Stimulated activated CD4-positive, alpha-beta T cell treated with anti-CD3 and anti-CD28 coated beads, TNF-alpha, amount 100 ng/mL, for 24 hours (primary cell): ENCODE measurements at regions not wholly inside any gene's neighbourhood (a gene's known extent, or its start where the extent isn't known, plus 50 kb on each side); places are given as distances from the start of the nearest gene placed in this dataset.

Source experiments
- DNase-seq, 3 experiments: peaks; one replicate each; pipeline ENCODE4 v3.0.0-alpha.2; 2020; ENCODE audit warnings: low read depth in 3 of 3

GRCh38 chr18:25646971-25647370, 295.0 kb upstream of the ZNF521 start:
- DNase-seq = no peak

DNA sequence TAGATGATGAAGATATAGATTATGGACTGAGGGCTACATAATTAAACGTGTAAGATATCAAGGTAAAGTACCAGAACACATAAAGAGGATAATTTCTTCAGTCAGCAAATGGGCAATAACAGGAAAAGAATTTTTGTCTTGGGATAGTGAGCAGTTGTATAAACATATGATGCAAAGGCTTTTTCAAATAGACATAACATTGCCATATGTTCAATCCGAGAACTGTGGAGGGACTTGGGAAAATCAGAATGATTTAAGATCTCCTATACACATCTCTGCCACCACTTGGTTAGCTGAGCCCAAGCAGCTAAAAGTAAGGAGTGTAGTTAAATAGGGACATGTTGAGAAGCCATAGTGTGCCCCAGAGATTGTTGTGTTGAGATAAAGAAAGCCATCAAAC, 287.6 kb upstream of the ZNF521 start:
- DNase-seq = no peak

DNA sequence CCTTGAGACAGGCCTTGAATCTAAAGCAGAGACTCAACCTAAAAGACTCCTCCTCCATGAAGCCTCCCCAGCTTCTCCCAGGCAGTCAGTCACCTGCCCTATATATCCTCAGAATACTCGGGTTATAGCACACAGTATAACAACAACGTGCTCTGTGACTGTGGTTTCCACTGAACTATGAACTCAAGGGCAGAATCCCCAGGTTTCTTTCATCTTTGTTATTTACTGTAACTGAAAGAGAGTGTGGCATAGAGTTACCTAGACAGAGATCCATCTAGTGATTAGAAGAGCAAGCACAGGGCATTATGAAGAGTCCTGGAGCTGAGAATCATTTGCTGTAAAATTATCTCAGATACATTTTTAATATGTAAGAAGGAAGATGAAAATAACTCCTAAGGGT, 281.6 kb upstream of the ZNF521 start:
- DNase-seq = no peak

GRCh38 chr18:25630682-25631081, 278.7 kb upstream of the ZNF521 start:
- no peak for DNase-seq

DNA sequence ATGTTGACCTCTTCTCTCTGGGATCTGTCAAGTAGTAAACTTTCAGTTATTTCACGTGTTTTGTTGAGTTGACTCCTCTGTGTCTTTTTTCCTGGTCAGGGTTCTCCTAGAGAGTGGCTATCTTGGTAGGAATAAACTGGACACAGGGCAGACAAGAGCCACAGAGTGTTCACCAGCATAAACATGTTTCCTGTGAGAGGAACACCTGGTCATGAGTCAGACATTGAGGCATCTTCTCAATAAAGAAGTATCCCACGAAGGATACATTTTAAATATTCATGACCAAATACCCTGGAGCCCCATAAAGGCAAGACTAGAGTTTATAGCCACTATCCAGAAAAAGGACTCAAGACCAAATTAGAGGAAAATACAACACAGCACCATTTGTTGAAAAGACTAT, 269.7 kb upstream of the ZNF521 start:
- no peak for DNase-seq

DNA sequence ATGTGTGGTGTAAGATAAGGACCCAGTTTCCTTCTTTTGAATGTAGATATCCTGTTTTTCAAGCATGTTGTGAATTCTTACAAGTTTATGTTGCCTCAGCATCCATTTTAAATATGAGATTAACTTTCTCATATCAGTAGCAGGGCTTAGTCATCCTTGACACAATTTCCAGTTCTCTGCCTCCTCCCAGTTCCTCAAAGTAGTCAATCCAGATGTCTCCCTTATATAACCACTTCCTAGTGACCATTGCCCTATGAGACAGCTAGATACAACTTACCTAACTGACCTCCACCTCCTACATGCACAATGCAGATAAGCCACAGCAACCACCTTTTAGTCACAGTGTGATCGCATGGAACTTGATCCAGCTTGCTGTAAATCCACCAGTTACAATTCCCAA, 269.2 kb upstream of the ZNF521 start:
- DNase-seq = no peak

DNA sequence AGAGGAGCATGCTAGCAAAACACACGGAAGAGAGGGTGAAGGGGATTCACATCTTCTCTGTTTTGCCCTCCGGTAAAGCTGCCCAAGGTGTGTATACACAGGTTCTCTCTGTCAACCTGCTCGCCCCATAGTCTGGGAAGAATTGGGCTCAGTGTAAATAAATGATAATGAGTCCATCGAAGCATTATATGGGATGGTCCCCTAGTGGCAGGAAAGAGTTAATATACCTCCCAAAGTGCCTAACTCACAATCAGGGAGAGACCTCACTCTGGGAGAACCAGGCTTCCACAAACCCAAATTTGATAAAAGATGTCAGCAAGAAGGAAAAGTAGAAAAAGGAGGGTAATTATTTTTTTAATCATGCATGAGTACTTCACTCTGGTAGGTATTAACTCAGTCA, 262.2 kb upstream of the ZNF521 start:
- DNase-seq = no peak

DNA sequence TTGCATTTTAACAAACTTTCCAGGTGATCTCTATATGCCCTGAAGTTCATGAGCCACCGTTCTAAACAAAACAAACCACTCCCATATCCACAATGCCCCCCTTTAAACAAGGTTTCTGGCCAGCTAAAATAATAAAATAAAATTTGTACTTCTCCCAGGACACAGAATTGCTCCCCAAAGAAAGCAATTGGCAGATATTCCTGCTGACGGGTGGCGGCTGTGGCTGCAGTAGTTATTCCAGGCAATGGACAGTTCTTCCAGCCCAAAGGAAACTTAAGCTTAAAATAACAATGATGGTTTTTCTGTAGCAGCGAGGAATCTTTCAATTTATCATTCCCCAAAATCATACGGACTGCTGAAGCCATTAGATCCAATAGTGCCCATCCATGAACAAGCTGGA, 260.5 kb upstream of the ZNF521 start:
- DNase-seq = no peak

DNA sequence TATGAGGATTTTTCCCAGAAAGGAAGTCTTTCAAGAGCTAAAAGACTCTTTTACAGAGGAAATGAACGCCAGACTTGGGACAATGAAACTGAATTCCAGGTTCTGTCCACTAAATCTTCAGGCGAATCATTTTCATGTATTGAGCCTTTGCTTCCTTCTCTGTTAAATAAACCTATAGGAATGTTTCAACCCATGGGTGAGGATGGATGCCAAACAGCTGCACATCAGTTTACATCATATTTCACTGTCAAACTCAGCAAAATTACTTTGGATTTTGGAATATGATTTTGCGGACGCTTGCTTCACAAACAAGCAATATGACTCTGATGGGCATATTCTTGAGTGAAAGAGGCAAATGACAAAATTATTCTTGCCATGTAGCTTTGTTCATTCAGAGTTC, 256.1 kb upstream of the ZNF521 start:
- no peak for DNase-seq

DNA sequence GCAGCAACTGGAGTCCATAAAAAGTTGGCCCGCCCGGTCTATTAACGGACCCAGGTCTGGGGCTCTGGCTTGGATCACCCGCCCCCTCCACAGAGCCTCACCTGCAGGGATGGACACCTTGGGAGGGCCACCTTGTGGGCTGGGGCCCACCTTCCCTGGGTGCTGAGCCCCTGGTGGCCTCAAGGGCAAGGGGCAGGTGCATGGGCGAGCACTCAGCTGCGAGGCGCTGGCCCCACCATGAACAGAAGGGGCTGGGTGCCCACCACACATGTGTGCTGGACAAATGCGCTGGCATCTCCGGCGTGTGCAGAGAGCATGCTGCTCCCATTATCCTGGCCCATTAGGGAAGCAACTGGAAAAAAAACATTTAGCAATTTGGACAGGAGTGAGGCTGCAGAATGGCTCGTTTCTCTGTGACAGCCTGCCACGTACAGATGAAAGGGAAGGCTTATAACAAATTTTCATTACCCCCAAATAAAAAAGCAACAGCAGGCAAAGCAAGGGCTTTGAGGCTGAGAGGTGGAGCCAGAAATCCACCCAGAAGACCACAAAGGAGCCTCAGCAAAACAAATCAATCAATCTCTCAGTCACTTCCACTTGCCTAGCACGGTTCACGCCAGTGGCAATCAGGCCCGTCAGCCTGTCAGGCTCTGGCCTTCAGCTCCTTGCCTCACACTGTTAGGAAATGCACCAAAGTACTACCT, 253.1 kb upstream of the ZNF521 start:
- DNase-seq = no peak

- no peak for DNase-seq
Measured at GRCh38 chr18:25604196-25604893, 252.4 kb upstream of the ZNF521 start.

- no peak for DNase-seq
Measured at GRCh38 chr18:25599443-25599842, 247.5 kb upstream of the ZNF521 start.

DNA sequence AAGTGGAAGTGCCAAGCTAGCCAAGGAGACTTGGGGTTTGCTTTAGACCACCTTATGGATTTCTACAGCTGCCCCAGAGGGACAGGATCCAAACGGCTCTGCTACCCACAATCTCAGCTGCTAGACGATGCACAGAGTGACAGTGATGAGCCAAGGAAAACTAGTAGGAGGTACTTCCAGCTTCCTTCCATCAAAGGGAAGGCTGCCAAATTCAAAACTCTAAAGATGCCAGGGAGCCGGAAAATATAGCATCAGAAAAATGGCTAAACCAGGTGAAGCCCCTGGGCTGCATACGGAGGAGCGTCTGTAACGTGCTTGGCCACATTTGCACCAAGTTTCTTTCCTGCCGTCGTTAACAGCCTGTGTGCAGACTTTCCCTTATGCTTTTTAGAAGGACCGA, 245.5 kb upstream of the ZNF521 start:
- no peak for DNase-seq

GRCh38 chr18:25595274-25596060, 243.5 kb upstream of the ZNF521 start:
- no peak for DNase-seq

- no peak for DNase-seq
Measured at GRCh38 chr18:25594351-25594750, 242.4 kb upstream of the ZNF521 start.

DNA sequence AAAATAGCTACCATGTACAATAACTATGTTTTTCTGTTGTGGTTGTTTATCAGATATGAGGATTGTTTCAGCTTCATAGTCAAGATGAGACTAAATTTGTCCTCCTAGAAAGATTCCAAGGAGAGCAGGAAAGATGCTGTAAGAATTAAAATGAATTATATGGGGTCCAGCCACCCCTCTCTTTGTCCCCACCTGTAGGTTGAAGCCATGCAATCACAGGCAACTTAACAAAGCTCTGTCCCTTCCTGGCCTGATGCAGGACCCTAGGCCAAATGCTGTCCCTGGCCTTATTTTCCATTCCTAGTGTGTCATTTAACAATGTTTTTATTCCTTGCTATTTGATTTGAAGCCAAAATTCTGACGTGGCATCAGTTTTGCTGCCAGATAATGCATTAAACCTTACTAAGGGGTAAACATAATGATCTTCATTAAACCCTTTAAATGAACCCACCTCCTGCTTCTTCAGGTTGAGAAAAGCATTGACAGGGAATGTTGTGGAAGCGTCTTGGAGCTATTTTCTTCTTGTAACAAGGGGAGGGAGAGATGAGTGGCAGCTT, 240.9 kb upstream of the ZNF521 start:
- DNase-seq = no peak

DNA sequence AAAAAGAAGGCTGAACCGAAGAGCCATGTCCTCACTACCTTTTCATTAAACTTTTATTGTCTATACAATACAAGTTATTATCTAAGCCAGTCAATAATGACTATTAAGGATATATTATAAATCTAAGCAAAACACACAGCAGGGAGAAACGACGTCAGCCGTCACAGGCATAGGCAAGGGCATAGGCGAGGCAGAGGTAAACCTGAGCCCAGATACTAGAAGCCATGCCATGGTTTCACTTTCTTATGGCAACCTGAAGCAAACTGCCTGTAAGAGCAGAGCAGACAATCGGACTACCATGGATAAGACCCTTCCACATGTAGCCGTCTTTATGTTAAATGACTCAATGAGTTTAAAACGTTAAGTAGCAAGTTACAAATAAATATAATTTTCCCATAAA, 238.5 kb upstream of the ZNF521 start:
- DNase-seq = no peak

DNA sequence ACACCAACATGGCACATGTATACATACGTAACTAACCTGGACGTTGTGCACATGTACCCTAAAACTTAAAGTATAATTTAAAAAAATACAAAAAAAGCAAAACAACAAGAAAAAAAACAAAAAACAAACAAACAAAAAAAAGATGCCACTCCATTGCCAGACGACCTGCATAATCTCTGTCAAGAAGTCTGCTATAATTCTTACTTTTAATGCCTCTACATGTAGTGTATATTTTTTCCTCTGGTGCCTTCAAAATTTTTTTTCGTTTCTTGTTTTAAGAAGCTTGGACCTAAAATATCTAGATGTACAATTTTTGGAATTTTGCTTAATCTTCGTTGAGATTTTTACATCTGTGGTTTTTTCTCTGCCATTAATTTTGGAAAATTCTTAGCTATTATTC, 235.6 kb upstream of the ZNF521 start:
- no peak for DNase-seq

- no peak for DNase-seq
Measured at GRCh38 chr18:25568986-25569385, 217.0 kb upstream of the ZNF521 start.

DNA sequence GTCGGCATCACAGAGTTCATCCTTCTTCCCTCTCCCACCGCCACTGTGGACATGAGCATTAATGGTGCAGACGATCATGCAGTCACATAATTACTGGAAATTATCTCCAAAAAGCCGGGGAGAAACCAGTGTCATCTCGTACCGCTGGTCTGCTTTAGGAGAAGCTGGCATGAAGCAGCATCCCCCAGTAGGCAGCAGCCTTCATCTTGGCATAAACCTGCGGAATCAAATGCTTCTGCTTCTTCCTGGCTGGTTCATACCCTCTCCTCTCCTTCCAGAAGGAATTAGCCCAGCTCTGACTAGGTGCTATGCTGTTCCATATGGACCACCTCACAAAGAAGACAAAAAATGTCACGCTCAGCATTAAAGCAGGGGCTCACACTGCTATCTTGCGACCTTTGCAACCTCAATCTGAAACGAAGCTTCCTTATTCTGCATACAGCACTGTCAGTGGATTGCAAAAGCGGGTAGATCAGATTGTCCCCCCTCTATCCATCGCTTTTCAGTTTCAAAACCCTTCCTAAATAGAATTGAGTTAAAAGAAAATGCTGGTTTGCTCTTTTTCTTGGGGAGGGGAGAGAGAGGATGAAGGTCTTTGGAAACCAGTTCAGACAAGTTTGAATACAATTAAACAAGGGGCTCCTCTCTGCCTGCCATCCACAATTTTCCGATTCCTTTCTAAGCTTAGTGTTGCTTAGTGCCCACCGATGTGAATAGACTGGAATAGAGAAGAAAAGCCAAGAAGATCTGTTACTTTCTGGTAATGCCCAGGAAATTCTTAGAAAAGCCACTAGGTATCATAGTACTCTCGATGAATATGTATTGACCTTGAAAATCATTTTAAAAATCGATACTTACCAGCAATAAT, 212.1 kb upstream of the ZNF521 start:
- no peak for DNase-seq

GRCh38 chr18:25563346-25563745, 211.4 kb upstream of the ZNF521 start:
- no peak for DNase-seq

DNA sequence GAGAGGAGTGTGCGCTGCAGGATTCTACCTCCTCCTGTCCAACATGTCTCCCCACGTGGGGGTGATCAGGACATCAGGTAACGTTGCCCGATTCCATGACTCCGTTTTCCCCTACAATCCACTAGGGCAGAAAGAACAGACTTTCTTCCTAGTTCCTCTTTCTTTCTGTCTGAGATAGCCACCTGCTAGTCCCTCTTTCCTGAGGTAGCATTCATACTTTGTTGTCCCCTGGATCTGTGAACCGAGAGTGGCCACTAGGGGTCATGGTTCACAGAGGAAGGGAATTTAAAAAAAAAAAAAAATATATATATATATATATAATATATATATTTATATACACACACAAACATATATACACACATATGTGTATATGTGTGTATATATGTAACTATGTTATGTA, 210.0 kb upstream of the ZNF521 start:
- DNase-seq = no peak
